ENCODE measurements at regions not wholly inside any gene's neighbourhood (a gene's known extent, or its start where the extent isn't known, plus 50 kb on each side); places are given as distances from the start of the nearest gene placed in this dataset.

- no peak for TF ChIP-seq CTCF (IDR thresholded peaks at IDR 0.05)
- intact Hi-C loops (cut with DNase I; ENCODE audit: low total_unique reads): no loop called here
- no peak overlapping the region for H3K27ac ChIP-seq
Observed at GRCh38 chr5:174400461-174400860, 323.9 kb upstream of the MSX2 start.

GRCh38 chr5:174401793-174402192 is 322.6 kb upstream of the MSX2 start:
- Histone ChIP-seq H3K9me3 (no peaks in the 10 kb centered on the region), H3K27ac (no peak overlapping the region), H3K27me3 (peaks cover 0 to 5% of the 10 kb centered on the region in 2 donors), H3K4me3 (no peak overlapping the region), H3K4me1 (no peaks in the 10 kb centered on the region), H3K36me3 (no peaks in the 10 kb centered on the region)
- DNase-seq: no peak
- no peak for TF ChIP-seq CTCF (IDR thresholded peaks at IDR 0.05)
- intact Hi-C loops (cut with DNase I; ENCODE audit: low total_unique reads): no loop called here

More at GRCh38 chr5:174400461-174400860, 323.9 kb upstream of the MSX2 start:
- Histone ChIP-seq H3K4me3 (no peak overlapping the region), H3K27me3 (peaks cover 0 to 5% of the 10 kb centered on the region in 2 donors), H3K36me3 (no peaks in the 10 kb centered on the region), H3K4me1 (no peaks in the 10 kb centered on the region), H3K9me3 (no peaks in the 10 kb centered on the region)
- no peak for DNase-seq

GRCh38 chr5:174402222-174402812 is 322.1 kb upstream of the MSX2 start:
- intact Hi-C loops (cut with DNase I; ENCODE audit: low total_unique reads): no loop called here
- no peaks in the 10 kb centered on the region for H3K4me1 ChIP-seq
- no peak overlapping the region for H3K27ac ChIP-seq
- no peak for DNase-seq
- no peak overlapping the region for H3K4me3 ChIP-seq
- no peaks in the 10 kb centered on the region for H3K9me3 ChIP-seq
- H3K27me3 ChIP-seq: peaks cover 0 to 5% of the 10 kb centered on the region in 2 donors
- no peak for TF ChIP-seq CTCF (IDR thresholded peaks at IDR 0.05)
- no peaks in the 10 kb centered on the region for H3K36me3 ChIP-seq

- intact Hi-C loops (cut with DNase I; ENCODE audit: low total_unique reads): no loop called here
- H3K4me1 ChIP-seq: no peaks in the 10 kb centered on the region
- no peaks in the 10 kb centered on the region for H3K27me3 ChIP-seq
- no peak overlapping the region for H3K4me3 ChIP-seq
- no peak overlapping the region for H3K27ac ChIP-seq
- no peaks in the 10 kb centered on the region for H3K9me3 ChIP-seq
- H3K36me3 ChIP-seq: no peaks in the 10 kb centered on the region
- no peak for DNase-seq
- TF ChIP-seq CTCF (IDR thresholded peaks at IDR 0.05): no peak
Observed at GRCh38 chr5:174404848-174405247, 319.5 kb upstream of the MSX2 start.

- H3K4me3 ChIP-seq: no peak overlapping the region
- H3K36me3 ChIP-seq: no peaks in the 10 kb centered on the region
- peaks cover 0 to 15% (median 4%) of the 10 kb centered on the region in 4 donors for H3K4me1 ChIP-seq
- no peak for DNase-seq
- H3K9me3 ChIP-seq: no peaks in the 10 kb centered on the region
- H3K27me3 ChIP-seq: no peaks in the 10 kb centered on the region
- H3K27ac ChIP-seq: no peak overlapping the region
- intact Hi-C loops (cut with DNase I; ENCODE audit: low total_unique reads): no loop called here
- TF ChIP-seq CTCF (IDR thresholded peaks at IDR 0.05): no peak
Observed at GRCh38 chr5:174409070-174409469, 315.3 kb upstream of the MSX2 start.

- Histone ChIP-seq H3K4me3 (no peak overlapping the region), H3K27ac (no peak overlapping the region), H3K27me3 (no peaks in the 10 kb centered on the region), H3K9me3 (no peaks in the 10 kb centered on the region), H3K36me3 (no peaks in the 10 kb centered on the region), H3K4me1 (peaks cover 0 to 19% (median 4%) of the 10 kb centered on the region in 4 donors)
- no peak for TF ChIP-seq CTCF (IDR thresholded peaks at IDR 0.05)
- DNase-seq: no peak
- intact Hi-C loops (cut with DNase I; ENCODE audit: low total_unique reads): no loop called here
Observed at GRCh38 chr5:174409971-174410370, 314.4 kb upstream of the MSX2 start.
